ENCODE measurements at regions not wholly inside any gene's neighbourhood (a gene's known extent, or its start where the extent isn't known, plus 50 kb on each side); places are given as distances from the start of the nearest gene placed in this dataset.

DNA sequence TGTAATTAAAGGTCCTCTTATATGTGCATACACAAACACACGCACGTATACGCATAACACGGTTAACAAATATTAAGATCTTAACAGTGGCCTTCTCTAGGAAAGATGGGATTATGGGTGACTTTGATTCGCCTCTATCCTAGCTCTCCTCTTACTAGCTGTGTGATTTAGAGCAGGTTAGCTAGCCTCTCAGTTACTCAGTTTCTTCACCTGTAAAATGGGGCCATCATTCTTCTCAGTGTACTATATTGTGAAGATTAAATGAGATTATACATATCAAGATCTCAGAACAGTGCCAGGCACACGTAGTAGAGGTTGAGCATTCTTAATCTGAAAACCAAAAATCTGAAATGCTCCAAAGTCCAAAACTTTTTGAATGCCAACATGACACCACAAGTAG is 159.3 kb downstream of the BCOR start:
- no peaks in the 10 kb centered on the region for H4K20me1 ChIP-seq (ENCODE audit: low read depth, low read length)
- TF ChIP-seq EZH2phosphoT487 (conservative IDR thresholded peaks at IDR 0.05; ENCODE audit: low read length), result no peak
- TF ChIP-seq CTCF (IDR thresholded peaks at IDR 0.05; ENCODE audit: insufficient read depth, low read length, poor library complexity, severe bottlenecking), result no peak
- no peak overlapping the region for H3K4me2 ChIP-seq (ENCODE audit: low read depth, low read length, poor library complexity, severe bottlenecking)
- H3K27ac ChIP-seq (ENCODE audit: low read depth, low read length), result no peak overlapping the region
- H3F3A ChIP-seq (ENCODE audit: insufficient read depth), result no peaks in the 10 kb centered on the region
- H3K27me3 ChIP-seq (ENCODE audit: low read length), result no peaks in the 10 kb centered on the region
- no peaks in the 10 kb centered on the region for H3K9me3 ChIP-seq (ENCODE audit: insufficient read depth, low read length)
- no peak overlapping the region for H3K9ac ChIP-seq (ENCODE audit: low read length)
- no peak overlapping the region for H3K4me3 ChIP-seq (ENCODE audit: insufficient read depth, low read length, poor library complexity, severe bottlenecking)
- H2AFZ ChIP-seq (ENCODE audit: low read depth, low read length, severe bottlenecking), result no peak overlapping the region
- no peaks in the 10 kb centered on the region for H3K79me2 ChIP-seq (ENCODE audit: insufficient read depth, low read length)
- H3K9me2 ChIP-seq (replicated peaks; ENCODE audit: insufficient read depth, low read length), result no peaks in the 10 kb centered on the region
- no peaks in the 10 kb centered on the region for H3K36me3 ChIP-seq (ENCODE audit: low read length)

- Histone ChIP-seq H3K79me2 (ENCODE audit: insufficient read depth, low read length) (no peaks in the 10 kb centered on the region), H2AFZ (ENCODE audit: low read depth, low read length, severe bottlenecking) (no peak overlapping the region), H3K9me2 (replicated peaks; ENCODE audit: insufficient read depth, low read length) (no peaks in the 10 kb centered on the region), H3K4me3 (ENCODE audit: insufficient read depth, low read length, poor library complexity, severe bottlenecking) (no peak overlapping the region), H3K4me2 (ENCODE audit: low read depth, low read length, poor library complexity, severe bottlenecking) (no peak overlapping the region), H3K27me3 (ENCODE audit: low read length) (no peaks in the 10 kb centered on the region), H3K27ac (ENCODE audit: low read depth, low read length) (no peak overlapping the region), H3K9ac (ENCODE audit: low read length) (no peak overlapping the region), H3K9me3 (ENCODE audit: insufficient read depth, low read length) (no peaks in the 10 kb centered on the region), H3K36me3 (ENCODE audit: low read length) (no peaks in the 10 kb centered on the region), H4K20me1 (ENCODE audit: low read depth, low read length) (no peaks in the 10 kb centered on the region), H3F3A (ENCODE audit: insufficient read depth) (no peaks in the 10 kb centered on the region)
- TF ChIP-seq CTCF (IDR thresholded peaks at IDR 0.05; ENCODE audit: insufficient read depth, low read length, poor library complexity, severe bottlenecking) (no peak), EZH2phosphoT487 (conservative IDR thresholded peaks at IDR 0.05; ENCODE audit: low read length) (no peak)
Observed at GRCh38 chrX:39939678-39940077, 158.1 kb downstream of the BCOR start.

GRCh38 chrX:39941332-39941920 is 156.3 kb downstream of the BCOR start:
- no peaks in the 10 kb centered on the region for H3K9me2 ChIP-seq (replicated peaks; ENCODE audit: insufficient read depth, low read length)
- no peaks in the 10 kb centered on the region for H3K27me3 ChIP-seq (ENCODE audit: low read length)
- no peaks in the 10 kb centered on the region for H4K20me1 ChIP-seq (ENCODE audit: low read depth, low read length)
- no peaks in the 10 kb centered on the region for H3K79me2 ChIP-seq (ENCODE audit: insufficient read depth, low read length)
- no peaks in the 10 kb centered on the region for H3K36me3 ChIP-seq (ENCODE audit: low read length)
- no peak overlapping the region for H3K27ac ChIP-seq (ENCODE audit: low read depth, low read length)
- H3F3A ChIP-seq (ENCODE audit: insufficient read depth), result no peaks in the 10 kb centered on the region
- H2AFZ ChIP-seq (ENCODE audit: low read depth, low read length, severe bottlenecking), result no peak overlapping the region
- H3K4me3 ChIP-seq (ENCODE audit: insufficient read depth, low read length, poor library complexity, severe bottlenecking), result no peak overlapping the region
- H3K9ac ChIP-seq (ENCODE audit: low read length), result no peak overlapping the region
- TF ChIP-seq CTCF (IDR thresholded peaks at IDR 0.05; ENCODE audit: insufficient read depth, low read length, poor library complexity, severe bottlenecking), result no peak
- no peak for TF ChIP-seq EZH2phosphoT487 (conservative IDR thresholded peaks at IDR 0.05; ENCODE audit: low read length)
- H3K9me3 ChIP-seq (ENCODE audit: insufficient read depth, low read length), result no peaks in the 10 kb centered on the region
- no peak overlapping the region for H3K4me2 ChIP-seq (ENCODE audit: low read depth, low read length, poor library complexity, severe bottlenecking)
